ENCODE measurements at regions not wholly inside any gene's neighbourhood (a gene's known extent, or its start where the extent isn't known, plus 50 kb on each side); places are given as distances from the start of the nearest gene placed in this dataset.

GRCh38 chr10:59460601-59461000, 98.3 kb upstream of the FAM13C start:
- TF ChIP-seq CTCF (IDR thresholded peaks at IDR 0.05): no peak
- TF ChIP-seq POLR2AphosphoS5 (IDR thresholded peaks at IDR 0.05): no peak
- TF ChIP-seq POLR2A (IDR thresholded peaks at IDR 0.05): no peak
- TF ChIP-seq EP300 (IDR thresholded peaks at IDR 0.05): no peak
